Right renal pelvis (tissue), 4 donors: ENCODE measurements at regions not wholly inside any gene's neighbourhood (a gene's known extent, or its start where the extent isn't known, plus 50 kb on each side); places are given as distances from the start of the nearest gene placed in this dataset.

Source experiments
- DNase-seq, 4 donors: peaks; one replicate each; pipeline ENCODE4 v3.0.0-alpha.2; 2013; ENCODE audit warnings: low read depth in 4 of 4, low spot score in 3 of 4, missing footprints in 1 of 4

DNA sequence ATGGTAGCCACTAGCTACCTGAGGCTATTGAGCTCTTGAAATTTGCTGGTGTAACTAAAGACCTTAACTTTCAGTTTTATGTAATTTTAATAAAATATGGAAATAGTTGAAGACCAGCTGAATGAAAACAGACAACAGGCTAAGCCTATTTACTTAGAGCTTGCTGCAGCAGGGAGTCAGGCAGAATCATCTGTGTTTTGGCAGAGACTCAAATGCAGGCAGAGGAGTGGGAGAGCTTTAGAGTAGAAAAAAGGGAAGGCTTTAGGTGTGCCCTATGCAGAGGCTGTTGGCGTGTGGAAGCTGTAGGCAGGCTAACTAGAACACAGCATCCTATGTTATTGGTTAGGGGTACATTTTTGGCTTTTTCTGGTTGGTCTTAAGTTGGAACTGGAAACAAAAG lies 304.9 kb upstream of the NBEA start:
- no peak for DNase-seq

- DNase-seq, result no peak
These were observed 304.4 kb upstream of the NBEA start for GRCh38 chr13:34637636-34638035.

- DNase-seq, result no peak
These were observed 303.2 kb upstream of the NBEA start for GRCh38 chr13:34638897-34639296.

DNA sequence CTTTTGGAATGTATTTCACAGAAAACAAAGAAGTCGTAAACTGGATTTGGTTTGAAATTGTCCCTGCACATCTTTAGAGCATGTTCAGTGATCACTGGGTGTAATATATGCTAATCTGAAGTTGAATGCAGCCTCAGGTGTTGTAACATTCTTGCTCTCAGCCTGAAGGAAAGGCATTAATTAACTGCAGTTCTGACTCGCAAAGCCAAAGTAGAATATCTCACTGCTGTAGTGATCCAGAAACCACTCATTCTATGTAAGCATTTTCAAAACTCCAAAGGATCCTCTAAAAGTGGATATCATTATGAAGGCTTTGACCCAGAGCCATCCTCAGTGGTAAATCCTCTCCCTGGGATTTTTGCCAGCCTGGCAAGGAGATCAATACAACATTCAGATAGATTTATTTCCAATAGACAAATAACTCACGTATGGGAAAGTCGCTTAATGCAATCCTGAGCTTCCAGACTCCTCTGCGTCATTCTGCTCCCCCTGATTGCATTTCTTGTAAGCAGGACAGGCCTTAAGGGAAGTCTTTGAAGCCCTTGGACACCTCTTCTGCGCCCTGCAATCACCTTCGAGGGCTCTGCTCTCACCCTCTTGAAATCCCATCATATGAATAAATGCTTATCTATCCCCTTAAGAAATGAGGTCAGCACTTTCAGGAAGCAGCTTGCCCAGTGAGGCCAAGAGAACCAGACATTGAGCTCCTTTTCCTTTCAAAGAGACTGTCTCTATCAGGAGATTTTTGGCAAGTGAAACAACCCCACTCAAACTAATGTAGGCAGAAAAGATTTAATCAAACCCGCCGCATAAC lies 301.7 kb upstream of the NBEA start:
- no peak for DNase-seq

DNA sequence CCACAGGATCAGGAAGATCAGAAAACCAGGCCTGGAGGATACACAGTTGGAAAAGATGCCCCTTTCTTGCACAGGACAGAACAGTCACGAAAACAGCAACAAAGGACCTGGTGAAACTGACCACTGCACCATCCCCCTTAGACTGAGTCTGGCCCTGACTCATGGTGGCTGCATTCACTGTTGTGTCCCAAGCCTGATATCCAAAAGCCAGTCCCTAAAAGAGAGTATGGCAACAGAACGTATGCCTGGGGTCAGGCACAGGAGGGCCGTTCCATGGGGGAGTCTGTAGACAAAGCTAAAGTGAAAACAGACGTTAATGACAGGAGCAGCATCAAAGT lies 301.1 kb upstream of the NBEA start:
- DNase-seq, result no peak

DNA sequence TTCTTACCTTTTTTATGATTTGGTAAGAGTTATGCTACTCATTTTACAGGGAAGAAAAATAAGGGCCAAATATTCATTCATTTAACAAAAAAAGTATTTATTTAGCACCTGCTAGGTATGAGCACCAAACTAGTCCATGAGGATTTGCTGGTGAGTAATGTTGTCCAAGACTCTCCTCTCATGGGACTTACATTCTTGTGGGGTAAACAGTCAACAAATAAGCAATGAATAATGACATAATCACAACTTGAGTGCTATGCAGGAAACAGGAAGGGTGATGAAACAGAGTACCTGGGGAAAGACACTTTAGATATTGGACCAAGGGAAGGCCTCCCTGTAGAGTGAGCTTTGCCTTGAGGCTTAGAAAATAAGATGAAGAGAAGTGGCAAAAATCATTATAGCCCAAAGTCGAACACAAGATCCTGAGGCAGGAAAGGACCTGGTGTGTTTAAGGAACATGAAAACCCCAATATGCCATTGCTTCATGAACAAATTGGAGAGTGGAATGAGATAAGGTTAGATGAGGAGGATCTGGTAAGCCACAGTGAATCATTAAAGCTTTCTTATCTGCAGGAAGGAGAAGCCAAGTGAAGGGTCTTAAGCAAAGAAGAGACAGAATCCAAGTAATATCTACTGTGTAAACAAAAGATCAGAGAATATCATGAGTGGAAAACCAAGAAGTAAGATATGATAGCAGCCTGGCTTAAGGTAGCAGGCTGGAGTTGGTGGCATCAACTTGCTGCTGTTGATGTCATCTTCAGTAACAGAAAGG lies 294.5 kb upstream of the NBEA start:
- no peak for DNase-seq

DNA sequence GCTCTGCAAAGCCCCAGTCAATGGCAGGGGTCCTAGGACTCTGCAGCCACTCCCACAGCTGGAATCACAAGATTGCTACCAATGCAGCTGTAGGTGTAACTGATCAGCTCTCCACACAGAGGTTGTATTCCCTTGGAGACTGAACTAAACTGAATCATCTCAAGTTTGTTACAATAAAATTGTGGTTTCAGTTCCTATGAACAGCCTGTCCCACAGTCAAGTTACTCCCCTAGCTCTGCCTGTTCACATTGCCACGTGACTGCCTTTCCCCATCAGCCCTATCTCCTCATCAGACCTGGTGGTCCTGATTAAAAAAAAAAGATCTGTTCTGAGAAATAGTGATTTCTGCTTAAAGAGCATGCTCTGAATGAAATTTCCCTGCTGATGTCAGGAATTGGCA lies 287.9 kb upstream of the NBEA start:
- DNase-seq, result no peak

DNA sequence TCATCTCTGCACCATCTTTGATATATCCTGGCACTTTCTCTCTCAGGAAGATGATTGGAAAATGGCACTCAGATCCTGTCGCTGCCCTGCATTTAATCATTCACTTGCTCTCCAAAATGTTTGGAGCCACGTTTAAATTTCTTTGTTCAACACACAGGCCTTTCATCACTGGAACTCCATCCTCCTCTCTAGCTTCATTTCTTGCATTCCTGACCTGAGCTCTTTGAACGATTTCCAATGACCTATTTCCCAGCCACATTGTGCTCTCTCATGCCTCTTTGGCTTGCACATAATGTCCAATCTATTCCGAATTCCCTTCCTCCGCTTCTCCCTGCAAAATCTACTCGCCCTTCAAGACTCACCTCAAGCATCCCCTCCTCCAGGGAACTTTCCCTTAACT lies 287.4 kb upstream of the NBEA start:
- DNase-seq, result no peak

DNA sequence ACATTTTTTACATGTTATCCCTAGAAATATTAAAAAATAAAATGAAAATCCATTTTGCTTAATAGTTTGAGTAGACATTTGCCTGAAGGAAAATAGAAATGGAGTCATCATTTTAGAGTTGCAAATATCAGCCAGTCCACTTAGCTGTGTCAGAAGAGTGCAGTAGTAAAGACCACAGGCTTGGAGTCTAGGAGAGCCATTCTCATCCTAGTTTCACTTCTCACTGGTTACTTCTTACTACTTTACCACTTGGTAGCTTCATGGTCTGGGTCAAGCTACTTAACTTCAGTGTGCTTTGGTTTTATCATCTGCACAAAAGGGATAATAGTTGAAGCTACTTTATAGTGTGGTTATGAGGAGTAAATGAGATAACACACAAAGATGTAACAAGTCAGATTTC lies 286.5 kb upstream of the NBEA start:
- DNase-seq, result no peak

DNA sequence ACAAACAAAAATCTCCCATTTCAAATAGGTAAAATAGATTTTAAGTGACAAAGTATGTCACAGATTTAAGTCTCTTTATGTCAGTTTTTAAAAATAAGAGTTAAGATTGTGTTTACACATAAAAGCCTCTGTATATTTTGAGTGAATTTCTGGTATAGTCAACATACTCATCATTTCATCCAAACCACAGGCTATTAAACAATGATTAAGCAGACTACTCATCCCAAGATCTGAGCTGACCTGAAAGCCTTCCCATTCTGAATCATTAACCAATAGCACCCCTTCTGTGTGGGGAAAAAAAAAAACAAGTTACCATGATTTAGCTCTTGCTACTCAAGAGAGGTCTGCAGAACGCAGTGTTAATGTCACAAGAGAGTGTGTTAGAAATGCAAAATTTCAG lies 284.4 kb upstream of the NBEA start:
- DNase-seq, result no peak

- no peak for DNase-seq
These were observed 274.5 kb upstream of the NBEA start for GRCh38 chr13:34667286-34668218.

GRCh38 chr13:34671137-34671536 lies 270.9 kb upstream of the NBEA start:
- DNase-seq, result no peak

GRCh38 chr13:34672631-34673030 lies 269.4 kb upstream of the NBEA start:
- no peak for DNase-seq

GRCh38 chr13:34675626-34676025 lies 266.4 kb upstream of the NBEA start:
- no peak for DNase-seq

DNA sequence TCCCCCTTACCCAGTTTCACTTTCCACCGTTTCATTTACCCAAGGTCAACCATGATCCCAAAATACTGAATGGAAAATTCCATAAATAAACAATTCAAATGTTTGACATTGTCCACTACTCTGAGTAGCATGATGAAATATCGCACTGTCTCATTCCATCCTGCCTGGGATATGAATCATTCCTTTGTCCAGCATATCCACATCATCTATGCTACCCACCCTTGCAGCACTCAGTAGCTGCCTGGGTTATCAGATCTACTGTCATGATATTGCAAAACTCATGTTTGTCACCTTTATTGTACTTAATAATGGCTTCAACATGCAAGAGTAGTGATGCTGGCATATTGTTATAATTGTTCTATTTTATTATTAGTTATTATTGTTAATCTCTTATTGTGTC lies 263.9 kb upstream of the NBEA start:
- no peak for DNase-seq

GRCh38 chr13:34681405-34681955 lies 260.6 kb upstream of the NBEA start:
- DNase-seq, result no peak

DNA sequence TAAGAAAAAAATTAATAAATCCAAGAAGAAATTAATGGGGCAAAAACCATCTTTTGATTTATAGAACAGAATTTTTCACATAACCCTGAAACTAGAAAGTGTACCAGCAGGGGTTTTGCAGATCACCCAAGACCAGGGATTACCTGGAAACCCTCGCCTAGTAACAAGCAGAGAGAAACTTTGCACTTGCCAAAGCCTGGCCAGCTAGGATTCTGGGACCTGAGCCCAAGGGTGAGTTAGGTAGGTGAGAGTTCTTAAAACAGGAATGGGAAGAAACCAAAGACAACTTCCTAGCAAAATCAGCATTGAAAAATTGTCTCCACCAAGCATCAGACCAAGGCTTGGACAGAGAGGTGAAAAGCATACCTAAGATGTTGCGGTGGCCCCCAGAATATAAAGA lies 247.0 kb upstream of the NBEA start:
- no peak for DNase-seq

DNA sequence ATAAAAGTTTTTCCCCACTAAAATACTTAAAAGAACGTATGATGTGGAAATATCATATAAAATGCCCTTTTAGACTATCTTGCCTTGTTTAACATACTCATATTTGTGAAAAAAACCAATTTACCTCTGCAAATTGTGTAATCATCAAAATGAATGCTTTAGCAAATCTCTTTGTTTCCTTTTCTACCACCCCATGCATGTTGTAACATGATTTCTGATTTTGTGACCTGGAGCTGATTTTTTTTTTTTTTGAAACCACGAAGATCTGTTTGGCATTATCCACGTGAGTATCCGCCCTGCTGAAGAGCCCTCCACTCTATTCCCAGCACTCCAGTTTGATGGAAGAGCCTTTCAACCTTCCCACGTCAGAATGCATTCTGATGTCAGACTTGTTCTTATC lies 245.8 kb upstream of the NBEA start:
- DNase-seq, result no peak

DNA sequence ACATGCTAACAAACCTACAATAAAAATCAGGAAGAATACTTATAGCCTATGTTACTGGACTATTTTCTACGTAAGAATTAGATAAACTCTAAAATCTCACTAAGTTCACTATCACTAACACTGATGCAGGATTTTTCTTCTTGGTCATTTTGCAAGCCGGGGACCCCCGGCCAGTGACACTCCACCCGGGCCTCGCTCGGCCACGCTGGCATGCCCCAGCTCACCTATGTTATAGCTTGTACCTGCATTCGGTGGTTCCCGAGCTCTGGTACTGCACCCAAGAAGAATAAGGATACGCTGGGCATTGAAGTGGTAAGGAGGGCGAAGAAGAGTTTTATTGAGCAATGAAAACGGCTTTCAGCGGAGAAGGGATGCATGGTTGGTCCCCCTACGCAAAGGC lies 245.3 kb upstream of the NBEA start:
- DNase-seq, result no peak

DNA sequence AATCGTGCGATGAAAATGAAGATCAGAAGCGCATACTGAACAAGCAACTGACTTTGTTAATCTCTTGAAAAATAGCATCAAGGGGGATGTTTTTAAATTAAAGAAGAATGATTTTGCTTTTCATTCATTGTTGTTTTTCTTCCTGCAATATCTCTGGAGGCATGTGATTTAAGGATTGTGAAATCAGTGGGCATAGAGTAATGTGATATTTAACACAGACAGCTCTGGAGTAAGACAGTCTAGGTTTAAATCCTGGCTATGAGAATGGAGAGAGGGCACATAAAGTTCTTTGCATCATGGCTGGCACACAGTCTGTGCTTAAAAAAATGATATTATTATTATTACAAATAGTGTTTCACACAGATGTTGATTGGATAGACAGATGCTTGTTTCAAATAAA lies 243.1 kb upstream of the NBEA start:
- no peak for DNase-seq

- no peak for DNase-seq
These were observed 241.9 kb upstream of the NBEA start for GRCh38 chr13:34700155-34700554.
